GM23248 (cell line): ENCODE measurements at regions not wholly inside any gene's neighbourhood (a gene's known extent, or its start where the extent isn't known, plus 50 kb on each side); places are given as distances from the start of the nearest gene placed in this dataset.

ENCODE experiments used
- DNase-seq: peaks from one replicate; pipeline ENCODE4 v3.0.0-alpha.2; 2015
- H2AFZ ChIP-seq: fragments of 200-600 bp; sonication (generic); 2 replicates; pipeline ENCODE4 v1.6.1; 2016; ENCODE audit warnings: antibody characterized with exemption
- H3F3A ChIP-seq: fragments of 200-600 bp; sonication (generic); 2 replicates; pipeline ENCODE4 v1.6.1; 2016; ENCODE audit warnings: mild to moderate bottlenecking, antibody characterized with exemption, mixed run types; ENCODE audit not compliant: insufficient read depth
- H3K27ac ChIP-seq: fragments of 200-600 bp; sonication (generic); 2 replicates; pipeline ENCODE4 v1.5.1; 2016; ENCODE audit warnings: mild to moderate bottlenecking
- H3K27me3 ChIP-seq: fragments of 200-600 bp; sonication (generic); replicated peaks from 2 replicates; pipeline ENCODE4 v1.6.1; 2016; ENCODE audit warnings: mild to moderate bottlenecking; ENCODE audit not compliant: insufficient read depth
- H3K36me3 ChIP-seq: fragments of 200-600 bp; sonication (generic); 2 replicates; pipeline ENCODE4 v1.6.1; 2016; ENCODE audit warnings: low read depth, mild to moderate bottlenecking
- H3K4me1 ChIP-seq: fragments of 200-600 bp; sonication (generic); 2 replicates; pipeline ENCODE4 v1.6.1; 2016; ENCODE audit warnings: mild to moderate bottlenecking; ENCODE audit not compliant: insufficient read depth
- H3K4me2 ChIP-seq: fragments of 200-600 bp; sonication (generic); one replicate; pipeline ENCODE4 v1.6.1; 2016; ENCODE audit warnings: mild to moderate bottlenecking; ENCODE audit not compliant: unreplicated experiment
- H3K4me3 ChIP-seq: fragments of 200-600 bp; sonication (generic); 2 replicates; pipeline ENCODE4 v1.5.1; 2016; ENCODE audit warnings: mild to moderate bottlenecking
- H3K79me2 ChIP-seq: fragments of 200-600 bp; sonication (generic); 2 replicates; pipeline ENCODE4 v1.6.1; 2016; ENCODE audit warnings: mild to moderate bottlenecking; ENCODE audit not compliant: insufficient read depth
- H3K9ac ChIP-seq: fragments of 200-600 bp; sonication (generic); 2 replicates; pipeline ENCODE4 v1.6.1; 2016; ENCODE audit warnings: mild to moderate bottlenecking
- H3K9me2 ChIP-seq: fragments of 200-600 bp; sonication (generic); 2 replicates; pipeline ENCODE4 v1.6.1; 2016; ENCODE audit warnings: mixed run types, mild to moderate bottlenecking, moderate library complexity; ENCODE audit not compliant: insufficient read depth
- H3K9me3 ChIP-seq: fragments of 200-600 bp; sonication (generic); one replicate; pipeline ENCODE4 v1.6.1; 2017; ENCODE audit warnings: low read depth
- H4K20me1 ChIP-seq: fragments of 200-600 bp; sonication (generic); 2 replicates; pipeline ENCODE4 v1.6.0; 2016; ENCODE audit not compliant: insufficient read depth
- EZH2 ChIP-seq: fragments of 200-600 bp; sonication (generic); IDR thresholded peaks from 2 replicates; pipeline ENCODE4 v1.6.1; 2018; ENCODE audit warnings: antibody characterized with exemption, mild to moderate bottlenecking; ENCODE audit not compliant: insufficient read depth, poor library complexity, severe bottlenecking
- EZH2phosphoT487 ChIP-seq: fragments of 200-600 bp; sonication (generic); IDR thresholded peaks from 2 replicates; pipeline ENCODE4 v1.6.1; 2018; ENCODE audit warnings: antibody characterized with exemption, moderate library complexity, mild to moderate bottlenecking, low read depth; ENCODE audit not compliant: insufficient read depth
- WGBS, 2 experiments: methylation state at CpG; one replicate each; pipeline ENCODE4 v1.1.6; 2015 to 2017; ENCODE audit warnings: low lambda C conversion rate in 2 of 2, low coverage in 1 of 2; ENCODE audit errors: missing lambda C conversion rate in 2 of 2; 5-methylcytosine and 5-hydroxymethylcytosine counted together
- in situ Hi-C: fragments of 300-500 bp; cut with MboI; formaldehyde crosslinking; loops from 2 replicates; pipeline ENCODE4 v1.15.0; 2020

GRCh38 chr3:177357352-177358090 is 160.2 kb upstream of the TBL1XR1 start:
- H3K4me3 ChIP-seq, result peak overlapping the region; percentile 50
- H3K27me3 ChIP-seq, result no peaks in the 10 kb centered on the region
- no peaks in the 10 kb centered on the region for H3K9me2 ChIP-seq
- H3K79me2 ChIP-seq, result no peaks in the 10 kb centered on the region
- H3F3A ChIP-seq, result peaks cover 22% of the 10 kb centered on the region
- DNase-seq, result peak; percentile 85
- H3K36me3 ChIP-seq, result no peaks in the 10 kb centered on the region
- H3K9me3 ChIP-seq, result no peaks in the 10 kb centered on the region
- H3K4me2 ChIP-seq, result peak overlapping the region; percentile 74
- TF ChIP-seq EZH2phosphoT487 (no peak), EZH2 (no peak)
- H3K27ac ChIP-seq, result peak overlapping the region; percentile 75
- H4K20me1 ChIP-seq, result no peaks in the 10 kb centered on the region
- peak overlapping the region; percentile 67 for H3K9ac ChIP-seq
- in situ Hi-C loops, result loop anchor here (10.0 to 25.0 kb wide), 2 partner anchors 163 to 295 kb away; partner anchors contain the start of gene TBL1XR1
- 4% methylated on average over 5 of the region's 5 CpGs for WGBS, 2 experiments
- H3K4me1 ChIP-seq, result peaks cover 34% of the 10 kb centered on the region
- H2AFZ ChIP-seq, result peak overlapping the region; percentile 75

- H3K9me2 ChIP-seq, result no peaks in the 10 kb centered on the region
- H3F3A ChIP-seq, result peaks cover 22% of the 10 kb centered on the region
- H3K79me2 ChIP-seq, result no peaks in the 10 kb centered on the region
- peak overlapping the region; percentile 67 for H3K9ac ChIP-seq
- H3K36me3 ChIP-seq, result no peaks in the 10 kb centered on the region
- H4K20me1 ChIP-seq, result no peaks in the 10 kb centered on the region
- in situ Hi-C loops, result loop anchor here (10.0 to 25.0 kb wide), 2 partner anchors 164 to 296 kb away; partner anchors contain the start of gene TBL1XR1
- H3K4me3 ChIP-seq, result peak overlapping the region; percentile 50
- WGBS, 2 experiments, result 21 to 24% methylated on average over 15 of the region's 15 CpGs
- no peaks in the 10 kb centered on the region for H3K27me3 ChIP-seq
- H3K27ac ChIP-seq, result peak overlapping the region; percentile 75
- H3K9me3 ChIP-seq, result no peaks in the 10 kb centered on the region
- peak; percentile 60 for DNase-seq
- peak overlapping the region; percentile 75 for H2AFZ ChIP-seq
- H3K4me1 ChIP-seq, result peaks cover 34% of the 10 kb centered on the region
- TF ChIP-seq EZH2phosphoT487 (no peak), EZH2 (no peak)
- peak overlapping the region; percentile 74 for H3K4me2 ChIP-seq
Observed at GRCh38 chr3:177358091-177358976, 161.1 kb upstream of the TBL1XR1 start.

GRCh38 chr3:177358977-177359592 is 161.8 kb upstream of the TBL1XR1 start:
- Histone ChIP-seq H3K79me2 (no peaks in the 10 kb centered on the region), H3K9ac (no peak overlapping the region; the same call in 1 of the 2 replicates), H3K4me1 (peaks cover 34% of the 10 kb centered on the region), H3K4me2 (peak overlapping the region; percentile 23), H3K4me3 (peak overlapping the region; percentile 63; the same call in 1 of the 2 replicates), H3K36me3 (no peaks in the 10 kb centered on the region), H2AFZ (peak overlapping the region; percentile 75; the same call in 1 of the 2 replicates), H3K27ac (peak overlapping the region; percentile 6; the same call in 1 of the 2 replicates), H3K9me3 (no peaks in the 10 kb centered on the region), H3K27me3 (no peaks in the 10 kb centered on the region), H3K9me2 (no peaks in the 10 kb centered on the region), H3F3A (peaks cover 22% of the 10 kb centered on the region), H4K20me1 (no peaks in the 10 kb centered on the region)
- in situ Hi-C loops, result loop anchor here (10.0 to 25.0 kb wide), 2 partner anchors 164 to 297 kb away; partner anchors contain the start of gene TBL1XR1
- TF ChIP-seq EZH2phosphoT487 (no peak), EZH2 (no peak)
- 85 to 86% methylated on average over 29 to 31 of the region's 31 CpGs for WGBS, 2 experiments
- DNase-seq, result peak; percentile 13
